Esophagus squamous epithelium (tissue), 4 donors: ENCODE measurements at regions not wholly inside any gene's neighbourhood (a gene's known extent, or its start where the extent isn't known, plus 50 kb on each side); places are given as distances from the start of the nearest gene placed in this dataset.

Source experiments
- POLR2A ChIP-seq, 4 donors: fragments of 450-650 bp; IDR thresholded peaks; one replicate each; pipeline ENCODE4 v1.6.1; 2017; ENCODE audit warnings: antibody characterized with exemption in 4 of 4, mild to moderate bottlenecking in 4 of 4, moderate library complexity in 3 of 4
- TF ChIP-seq, protein P1 (sequence below), 6 experiments: fragments of 450-650 bp in 4 of 6; fragments of 200-600 bp in 2 of 6; sonication (generic) in 2 of 6; IDR thresholded peaks; one replicate each; pipeline ENCODE4 v1.5.1; 2016 to 2019; ENCODE audit warnings: antibody characterized with exemption in 6 of 6, mild to moderate bottlenecking in 4 of 6, moderate library complexity in 4 of 6

DNA sequence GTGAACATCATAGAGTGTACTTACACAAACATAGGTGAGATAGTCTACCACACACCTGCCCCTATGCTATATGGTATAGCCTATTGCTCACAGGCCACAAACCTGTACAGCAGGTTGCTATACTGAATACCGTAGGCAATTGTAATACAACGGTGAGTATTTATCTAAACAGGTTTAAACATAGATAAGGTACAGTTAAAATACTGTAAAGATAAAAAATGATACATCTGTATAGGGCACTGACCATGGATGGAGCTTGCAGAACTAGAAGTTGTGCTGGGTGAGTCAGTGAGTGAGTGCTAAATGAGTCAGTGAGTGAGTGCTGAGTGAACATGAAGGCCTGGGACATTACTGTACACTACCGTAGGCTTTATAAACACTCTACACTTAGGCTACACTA, 267.0 kb upstream of the HS6ST1 start:
- TF ChIP-seq, protein P1, sequence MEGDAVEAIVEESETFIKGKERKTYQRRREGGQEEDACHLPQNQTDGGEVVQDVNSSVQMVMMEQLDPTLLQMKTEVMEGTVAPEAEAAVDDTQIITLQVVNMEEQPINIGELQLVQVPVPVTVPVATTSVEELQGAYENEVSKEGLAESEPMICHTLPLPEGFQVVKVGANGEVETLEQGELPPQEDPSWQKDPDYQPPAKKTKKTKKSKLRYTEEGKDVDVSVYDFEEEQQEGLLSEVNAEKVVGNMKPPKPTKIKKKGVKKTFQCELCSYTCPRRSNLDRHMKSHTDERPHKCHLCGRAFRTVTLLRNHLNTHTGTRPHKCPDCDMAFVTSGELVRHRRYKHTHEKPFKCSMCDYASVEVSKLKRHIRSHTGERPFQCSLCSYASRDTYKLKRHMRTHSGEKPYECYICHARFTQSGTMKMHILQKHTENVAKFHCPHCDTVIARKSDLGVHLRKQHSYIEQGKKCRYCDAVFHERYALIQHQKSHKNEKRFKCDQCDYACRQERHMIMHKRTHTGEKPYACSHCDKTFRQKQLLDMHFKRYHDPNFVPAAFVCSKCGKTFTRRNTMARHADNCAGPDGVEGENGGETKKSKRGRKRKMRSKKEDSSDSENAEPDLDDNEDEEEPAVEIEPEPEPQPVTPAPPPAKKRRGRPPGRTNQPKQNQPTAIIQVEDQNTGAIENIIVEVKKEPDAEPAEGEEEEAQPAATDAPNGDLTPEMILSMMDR (IDR thresholded peaks at IDR 0.05), result no peak
- no peak for TF ChIP-seq POLR2A (IDR thresholded peaks at IDR 0.05)
